ENCODE measurements at regions not wholly inside any gene's neighbourhood (a gene's known extent, or its start where the extent isn't known, plus 50 kb on each side); places are given as distances from the start of the nearest gene placed in this dataset.

DNA sequence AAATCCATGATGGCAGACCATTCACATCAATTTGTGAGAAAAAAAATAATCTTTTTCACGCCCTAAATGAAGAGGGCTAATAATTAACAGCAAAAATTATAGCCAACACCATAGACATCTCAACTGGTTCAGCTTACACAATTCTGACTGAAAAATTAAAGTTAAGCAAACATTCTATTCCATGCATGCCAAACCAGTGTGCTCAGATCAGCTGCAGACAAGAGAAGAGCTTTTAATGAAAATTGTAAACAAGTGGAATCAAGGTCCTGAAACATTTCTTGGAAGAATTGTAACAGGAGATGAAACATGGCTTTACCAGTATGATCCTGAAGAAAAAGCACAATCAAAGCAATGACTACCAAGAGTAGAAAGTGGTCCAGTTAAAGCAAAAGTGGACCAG lies 710.4 kb downstream of the EPHA7 start:
- FAIRE-seq (no peak), ATAC-seq (no peak), DNase-seq (ENCODE audit: low read depth in 1 of 2, low spot score in 1 of 2) (no peak)
- 0% methylated on average over 1 of the region's 1 CpG for WGBS (ENCODE audit: missing lambda C conversion rate)
- CTCF ChIA-PET: no interaction called here
- no peaks in the 10 kb centered on the region for H3K9me3 ChIP-seq
- POLR2A ChIA-PET: no interaction called here
- no peaks in the 10 kb centered on the region for H3K4me1 ChIP-seq
- TF ChIP-seq SMC3 (IDR thresholded peaks at IDR 0.05) (no peak), KDM1A (IDR thresholded peaks at IDR 0.05; ENCODE audit: low read depth) (no peak), HDAC2 (IDR thresholded peaks at IDR 0.05) (no peak), CBX8 (IDR thresholded peaks at IDR 0.05) (no peak), NR3C1 (IDR thresholded peaks at IDR 0.05) (no peak)
- no peak overlapping the region for H3K27ac ChIP-seq
- no peak overlapping the region for H3K4me2 ChIP-seq
- no peak overlapping the region for H3K4me3 ChIP-seq

DNA sequence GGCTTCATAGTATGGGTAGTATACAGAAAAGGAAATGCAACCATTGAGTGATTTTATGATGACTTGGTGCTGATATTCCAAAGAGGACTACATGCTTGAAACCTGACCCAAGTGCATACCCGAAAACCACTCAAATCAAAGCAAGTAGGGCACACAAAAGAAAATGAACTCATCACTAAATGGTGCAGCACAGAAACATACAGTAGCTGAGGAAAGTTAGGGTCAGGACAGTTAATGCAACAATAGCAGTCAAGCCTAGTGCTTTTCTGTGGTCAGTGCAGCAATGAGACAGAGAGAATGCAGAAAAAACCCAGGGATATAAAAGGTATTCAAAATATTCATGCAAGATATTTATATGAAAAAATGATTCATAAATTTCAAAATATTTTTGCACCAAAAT lies 711.1 kb downstream of the EPHA7 start:
- TF ChIP-seq, protein P1, sequence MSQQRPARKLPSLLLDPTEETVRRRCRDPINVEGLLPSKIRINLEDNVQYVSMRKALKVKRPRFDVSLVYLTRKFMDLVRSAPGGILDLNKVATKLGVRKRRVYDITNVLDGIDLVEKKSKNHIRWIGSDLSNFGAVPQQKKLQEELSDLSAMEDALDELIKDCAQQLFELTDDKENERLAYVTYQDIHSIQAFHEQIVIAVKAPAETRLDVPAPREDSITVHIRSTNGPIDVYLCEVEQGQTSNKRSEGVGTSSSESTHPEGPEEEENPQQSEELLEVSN (IDR thresholded peaks at IDR 0.05; ENCODE audit: borderline replicate concordance, low read depth): no peak
- no peak for TF ChIP-seq CBX8 (IDR thresholded peaks at IDR 0.05)
- TF ChIP-seq TFCP2L1 (CRISPR knock-in tag; IDR thresholded peaks at IDR 0.05): no peak
- TF ChIP-seq POLR2AphosphoS2 (conservative IDR thresholded peaks at IDR 0.05; ENCODE audit: low read length): no peak
- TF ChIP-seq ZC3H11A (IDR thresholded peaks at IDR 0.05): no peak
- no peak for TF ChIP-seq ESRRA (IDR thresholded peaks at IDR 0.05; ENCODE audit: borderline replicate concordance, low read length)
- TF ChIP-seq FOXS1 (CRISPR knock-in tag; IDR thresholded peaks at IDR 0.05): no peak
- no peak for TF ChIP-seq RCOR1 (IDR thresholded peaks at IDR 0.05; ENCODE audit: low read depth, low read length)
- TF ChIP-seq MAZ (IDR thresholded peaks at IDR 0.05; ENCODE audit: borderline replicate concordance, low read depth, low read length): no peak
- TF ChIP-seq SMC3 (IDR thresholded peaks at IDR 0.05): no peak
- TF ChIP-seq, protein P2, sequence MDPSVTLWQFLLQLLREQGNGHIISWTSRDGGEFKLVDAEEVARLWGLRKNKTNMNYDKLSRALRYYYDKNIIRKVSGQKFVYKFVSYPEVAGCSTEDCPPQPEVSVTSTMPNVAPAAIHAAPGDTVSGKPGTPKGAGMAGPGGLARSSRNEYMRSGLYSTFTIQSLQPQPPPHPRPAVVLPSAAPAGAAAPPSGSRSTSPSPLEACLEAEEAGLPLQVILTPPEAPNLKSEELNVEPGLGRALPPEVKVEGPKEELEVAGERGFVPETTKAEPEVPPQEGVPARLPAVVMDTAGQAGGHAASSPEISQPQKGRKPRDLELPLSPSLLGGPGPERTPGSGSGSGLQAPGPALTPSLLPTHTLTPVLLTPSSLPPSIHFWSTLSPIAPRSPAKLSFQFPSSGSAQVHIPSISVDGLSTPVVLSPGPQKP (IDR thresholded peaks at IDR 0.05; ENCODE audit: low read depth, low read length): no peak
- TF ChIP-seq CBX2 (IDR thresholded peaks at IDR 0.05; ENCODE audit: borderline replicate concordance, low read depth): no peak
- no peak for TF ChIP-seq KDM1A (IDR thresholded peaks at IDR 0.05; ENCODE audit: low read depth)
- TF ChIP-seq HEYL (CRISPR knock-in tag; IDR thresholded peaks at IDR 0.05): no peak
- TF ChIP-seq, protein P3, sequence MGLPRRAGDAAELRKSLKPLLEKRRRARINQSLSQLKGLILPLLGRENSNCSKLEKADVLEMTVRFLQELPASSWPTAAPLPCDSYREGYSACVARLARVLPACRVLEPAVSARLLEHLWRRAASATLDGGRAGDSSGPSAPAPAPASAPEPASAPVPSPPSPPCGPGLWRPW (IDR thresholded peaks at IDR 0.05): no peak
- TF ChIP-seq MAFK (IDR thresholded peaks at IDR 0.05; ENCODE audit: partially characterized antibody): no peak
- TF ChIP-seq SREBF2 (IDR thresholded peaks at IDR 0.05): no peak
- H3K27ac ChIP-seq: no peak overlapping the region
- H3K9me3 ChIP-seq: no peaks in the 10 kb centered on the region
- DNase-seq (ENCODE audit: low read depth in 1 of 2, low spot score in 1 of 2) (no peak), FAIRE-seq (no peak), ATAC-seq (no peak)
- no peak overlapping the region for H3K4me2 ChIP-seq
- WGBS (ENCODE audit: missing lambda C conversion rate): 6% methylated on average over 1 of the region's 1 CpG
- CTCF ChIA-PET: no interaction called here
- POLR2A ChIA-PET: no interaction called here
- H3K4me1 ChIP-seq: no peaks in the 10 kb centered on the region
- no peak overlapping the region for H3K4me3 ChIP-seq

DNA sequence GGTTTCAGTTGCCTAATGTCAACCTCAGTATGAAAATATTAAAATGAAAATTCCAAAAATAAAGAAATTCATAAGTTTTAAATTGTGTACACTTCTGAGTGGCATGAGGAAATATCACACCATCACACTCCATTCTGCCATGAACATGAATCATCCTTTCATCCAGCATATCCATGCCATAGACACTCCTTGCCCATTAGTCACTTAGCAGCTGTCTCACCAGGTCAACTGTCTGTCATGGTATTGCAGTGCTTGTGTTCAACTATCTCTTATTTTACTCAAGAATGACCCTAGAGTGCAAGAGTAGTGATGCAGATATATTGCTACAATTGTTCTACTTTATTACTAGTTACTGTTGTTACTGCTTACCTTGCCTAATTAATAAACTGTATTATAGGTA lies 712.4 kb downstream of the EPHA7 start:
- Histone ChIP-seq H3K4me3 (no peak overlapping the region), H3K4me1 (no peaks in the 10 kb centered on the region), H3K27ac (no peak overlapping the region), H3K4me2 (no peak overlapping the region), H3K9me3 (no peaks in the 10 kb centered on the region)
- CTCF ChIA-PET: no interaction called here
- no peak for FAIRE-seq
- ATAC-seq: no peak
- POLR2A ChIA-PET: no interaction called here
- peak in 1 of 2 experiments; percentile 0 for DNase-seq (ENCODE audit: low read depth in 1 of 2, low spot score in 1 of 2)
- TF ChIP-seq RAD21 (conservative IDR thresholded peaks at IDR 0.05 in 1 of 2, IDR thresholded peaks at IDR 0.05 in 1 of 2) (no peak), NPAS2 (CRISPR knock-in tag; IDR thresholded peaks at IDR 0.05; ENCODE audit: borderline replicate concordance) (no peak), NFE2L2 (conservative IDR thresholded peaks at IDR 0.05; ENCODE audit: low read length) (no peak), HOXB5 (CRISPR knock-in tag; IDR thresholded peaks at IDR 0.05) (no peak), RNF2 (IDR thresholded peaks at IDR 0.05; ENCODE audit: borderline replicate concordance, low read depth) (no peak), GATA3 (IDR thresholded peaks at IDR 0.05; ENCODE audit: borderline replicate concordance) (no peak)
- TF ChIP-seq, protein P3 (IDR thresholded peaks at IDR 0.05): no peak
